ENCODE measurements at regions not wholly inside any gene's neighbourhood (a gene's known extent, or its start where the extent isn't known, plus 50 kb on each side); places are given as distances from the start of the nearest gene placed in this dataset.

GRCh38 chr3:10757821-10758130, 58.3 kb upstream of the SLC6A11 start:
- no peak for TF ChIP-seq CTCF (IDR thresholded peaks at IDR 0.05; ENCODE audit: low read depth, low read length, missing control alignments)
- DNase-seq (ENCODE audit: low read depth): no peak
- no peak overlapping the region for H3K4me3 ChIP-seq (ENCODE audit: low read depth, low read length)

GRCh38 chr3:10758304-10759037, 57.6 kb upstream of the SLC6A11 start:
- TF ChIP-seq CTCF (IDR thresholded peaks at IDR 0.05; ENCODE audit: low read depth, low read length, missing control alignments): peak; percentile 81
- no peak overlapping the region for H3K4me3 ChIP-seq (ENCODE audit: low read depth, low read length)
- peak; percentile 10 for DNase-seq (ENCODE audit: low read depth)

GRCh38 chr3:10759495-10759894, 56.5 kb upstream of the SLC6A11 start:
- no peak for DNase-seq (ENCODE audit: low read depth)
- H3K4me3 ChIP-seq (ENCODE audit: low read depth, low read length): no peak overlapping the region
- no peak for TF ChIP-seq CTCF (IDR thresholded peaks at IDR 0.05; ENCODE audit: low read depth, low read length, missing control alignments)

GRCh38 chr3:10760199-10760598, 55.8 kb upstream of the SLC6A11 start:
- no peak overlapping the region for H3K4me3 ChIP-seq (ENCODE audit: low read depth, low read length)
- TF ChIP-seq CTCF (IDR thresholded peaks at IDR 0.05; ENCODE audit: low read depth, low read length, missing control alignments): no peak
- DNase-seq (ENCODE audit: low read depth): no peak

- no peak for DNase-seq (ENCODE audit: low read depth)
- no peak overlapping the region for H3K4me3 ChIP-seq (ENCODE audit: low read depth, low read length)
- no peak for TF ChIP-seq CTCF (IDR thresholded peaks at IDR 0.05; ENCODE audit: low read depth, low read length, missing control alignments)
Measured at GRCh38 chr3:10761583-10761982, 54.4 kb upstream of the SLC6A11 start.

- H3K4me3 ChIP-seq (ENCODE audit: low read depth, low read length): no peak overlapping the region
- DNase-seq (ENCODE audit: low read depth): no peak
- TF ChIP-seq CTCF (IDR thresholded peaks at IDR 0.05; ENCODE audit: low read depth, low read length, missing control alignments): no peak
Measured at GRCh38 chr3:10762116-10762515, 53.9 kb upstream of the SLC6A11 start.

- no peak overlapping the region for H3K4me3 ChIP-seq (ENCODE audit: low read depth, low read length)
- no peak for TF ChIP-seq CTCF (IDR thresholded peaks at IDR 0.05; ENCODE audit: low read depth, low read length, missing control alignments)
- no peak for DNase-seq (ENCODE audit: low read depth)
Measured at GRCh38 chr3:10762611-10763247, 53.3 kb upstream of the SLC6A11 start.

Measured in GM12864 (cell line).